ENCODE measurements at regions not wholly inside any gene's neighbourhood (a gene's known extent, or its start where the extent isn't known, plus 50 kb on each side); places are given as distances from the start of the nearest gene placed in this dataset.

DNA sequence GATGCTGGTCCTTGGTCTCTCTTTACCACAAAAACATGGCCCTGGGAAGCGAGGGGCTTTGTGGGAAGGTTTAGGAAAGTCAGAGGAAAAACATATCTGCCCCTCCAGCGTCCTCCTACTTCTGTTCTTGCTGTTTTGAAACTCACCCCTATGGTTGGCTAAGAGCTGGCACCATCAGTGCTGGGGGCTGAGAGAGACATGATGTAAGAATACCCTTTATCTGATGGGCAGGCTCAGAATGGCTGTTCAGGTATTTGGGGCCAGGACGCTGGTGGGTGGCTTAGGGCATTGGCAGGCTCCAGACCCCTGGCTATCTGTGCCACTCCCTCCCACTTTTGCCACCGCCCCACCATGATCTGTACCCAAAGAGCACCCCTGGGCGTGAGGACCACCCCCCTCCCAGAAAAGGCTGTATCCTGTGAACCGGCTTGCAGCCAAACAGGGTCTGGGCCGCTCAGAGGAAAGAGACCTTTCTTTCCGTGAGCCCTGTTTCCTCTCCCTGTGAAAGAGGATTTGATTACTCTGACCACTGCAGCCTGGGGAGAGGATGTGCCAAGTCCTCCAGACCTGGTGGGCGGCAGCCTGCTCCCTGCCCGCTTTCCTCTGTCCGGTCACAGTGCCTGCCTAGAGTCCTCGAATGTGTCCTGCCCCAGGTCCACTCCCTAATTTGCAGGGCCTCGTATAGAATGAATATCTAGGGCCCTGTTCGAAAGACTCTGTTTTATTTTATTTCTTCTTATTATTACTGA is 61.3 kb upstream of the SLC6A6 start:
- Histone ChIP-seq H3K27me3 (no peaks in the 10 kb centered on the region), H3K4me1 (peaks cover 0 to 10% of the 10 kb centered on the region in 2 donors), H3K9me3 (no peaks in the 10 kb centered on the region), H3K4me3 (no peak overlapping the region), H3K27ac (peak overlapping the region; percentile 6 to 52), H3K36me3 (no peaks in the 10 kb centered on the region)
- TF ChIP-seq POLR2A (IDR thresholded peaks at IDR 0.05) (no peak), POLR2AphosphoS5 (IDR thresholded peaks at IDR 0.05) (no peak)
- TF ChIP-seq, protein P1, sequence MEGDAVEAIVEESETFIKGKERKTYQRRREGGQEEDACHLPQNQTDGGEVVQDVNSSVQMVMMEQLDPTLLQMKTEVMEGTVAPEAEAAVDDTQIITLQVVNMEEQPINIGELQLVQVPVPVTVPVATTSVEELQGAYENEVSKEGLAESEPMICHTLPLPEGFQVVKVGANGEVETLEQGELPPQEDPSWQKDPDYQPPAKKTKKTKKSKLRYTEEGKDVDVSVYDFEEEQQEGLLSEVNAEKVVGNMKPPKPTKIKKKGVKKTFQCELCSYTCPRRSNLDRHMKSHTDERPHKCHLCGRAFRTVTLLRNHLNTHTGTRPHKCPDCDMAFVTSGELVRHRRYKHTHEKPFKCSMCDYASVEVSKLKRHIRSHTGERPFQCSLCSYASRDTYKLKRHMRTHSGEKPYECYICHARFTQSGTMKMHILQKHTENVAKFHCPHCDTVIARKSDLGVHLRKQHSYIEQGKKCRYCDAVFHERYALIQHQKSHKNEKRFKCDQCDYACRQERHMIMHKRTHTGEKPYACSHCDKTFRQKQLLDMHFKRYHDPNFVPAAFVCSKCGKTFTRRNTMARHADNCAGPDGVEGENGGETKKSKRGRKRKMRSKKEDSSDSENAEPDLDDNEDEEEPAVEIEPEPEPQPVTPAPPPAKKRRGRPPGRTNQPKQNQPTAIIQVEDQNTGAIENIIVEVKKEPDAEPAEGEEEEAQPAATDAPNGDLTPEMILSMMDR (IDR thresholded peaks at IDR 0.05) = no peak
- DNase-seq (ENCODE audit: low spot score in 2 of 2) = peak in 1 of 2 donors; percentile 63
- intact Hi-C loops (cut with DNase I; ENCODE audit: low total_unique reads) = no loop called here

DNA sequence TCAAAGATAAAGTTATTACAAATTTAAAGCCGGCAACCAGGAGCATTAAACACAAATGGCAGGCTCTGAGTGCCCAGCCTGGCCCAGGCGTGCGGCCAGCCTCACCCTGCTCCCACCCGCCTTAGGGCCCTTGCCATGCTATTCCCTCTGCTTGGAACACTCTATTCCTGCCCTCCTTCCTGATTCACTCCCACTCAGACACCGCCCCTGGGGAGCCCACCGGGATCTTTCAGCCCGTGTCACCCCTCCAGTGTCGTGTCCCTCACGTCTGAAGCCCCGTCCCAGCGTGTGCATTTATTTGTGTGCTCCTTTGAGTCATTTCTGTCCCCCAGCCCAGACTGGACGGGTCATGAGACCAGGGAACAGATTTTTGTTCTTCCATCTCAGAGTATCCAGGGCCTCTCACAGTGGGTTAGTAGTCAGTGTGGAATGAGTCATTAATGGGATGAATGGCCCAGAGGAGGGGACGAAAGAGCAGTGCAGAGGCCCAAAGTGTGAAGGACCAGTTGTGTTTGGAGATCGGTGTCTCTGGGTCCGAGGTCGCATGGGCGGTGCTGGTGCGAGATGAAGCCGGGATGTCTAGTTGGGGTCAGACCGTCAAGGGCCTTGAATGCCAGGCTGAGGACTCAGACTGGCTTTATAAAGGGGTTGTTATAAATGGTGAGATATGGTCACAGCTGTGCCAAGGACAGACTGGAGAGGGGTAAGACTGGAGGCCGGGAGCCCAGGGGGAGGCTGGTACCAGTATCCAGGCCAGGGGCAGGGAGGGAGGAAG is 58.9 kb upstream of the SLC6A6 start:
- Histone ChIP-seq H3K4me1 (no peaks in the 10 kb centered on the region), H3K9me3 (no peaks in the 10 kb centered on the region), H3K36me3 (no peaks in the 10 kb centered on the region), H3K27ac (no peak overlapping the region), H3K27me3 (no peaks in the 10 kb centered on the region), H3K4me3 (no peak overlapping the region)
- no peak for TF ChIP-seq POLR2AphosphoS5 (IDR thresholded peaks at IDR 0.05)
- TF ChIP-seq POLR2A (IDR thresholded peaks at IDR 0.05) = no peak
- TF ChIP-seq, protein P1 (IDR thresholded peaks at IDR 0.05) = no peak
- DNase-seq (ENCODE audit: low spot score in 2 of 2) = no peak
- intact Hi-C loops (cut with DNase I; ENCODE audit: low total_unique reads) = no loop called here

DNA sequence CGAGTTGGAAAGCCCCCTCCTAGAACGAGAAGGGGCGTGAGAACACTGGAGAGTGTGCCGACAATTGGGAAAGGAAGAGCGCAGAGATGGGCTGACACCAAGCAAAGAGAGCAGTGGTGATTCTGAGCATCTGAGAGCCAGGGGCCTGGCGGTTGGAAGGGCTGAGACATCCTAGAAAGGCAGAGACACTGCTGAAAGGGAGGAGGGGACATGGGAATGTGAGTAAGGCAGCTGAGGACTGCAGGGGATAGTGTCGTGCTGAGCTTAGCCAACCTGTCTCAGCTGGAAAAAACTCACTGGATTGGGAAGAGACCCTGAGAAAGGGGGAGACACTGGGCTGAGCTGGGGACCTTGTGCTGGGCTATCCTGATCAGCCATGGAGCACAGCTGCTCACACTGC is 58.1 kb upstream of the SLC6A6 start:
- Histone ChIP-seq H3K9me3 (no peaks in the 10 kb centered on the region), H3K4me3 (no peak overlapping the region), H3K27me3 (no peaks in the 10 kb centered on the region), H3K27ac (no peak overlapping the region), H3K4me1 (no peaks in the 10 kb centered on the region), H3K36me3 (no peaks in the 10 kb centered on the region)
- intact Hi-C loops (cut with DNase I; ENCODE audit: low total_unique reads) = no loop called here
- no peak for DNase-seq (ENCODE audit: low spot score in 2 of 2)
- TF ChIP-seq POLR2A (IDR thresholded peaks at IDR 0.05) (no peak), POLR2AphosphoS5 (IDR thresholded peaks at IDR 0.05) (no peak)
- TF ChIP-seq, protein P1 (IDR thresholded peaks at IDR 0.05) = no peak

DNA sequence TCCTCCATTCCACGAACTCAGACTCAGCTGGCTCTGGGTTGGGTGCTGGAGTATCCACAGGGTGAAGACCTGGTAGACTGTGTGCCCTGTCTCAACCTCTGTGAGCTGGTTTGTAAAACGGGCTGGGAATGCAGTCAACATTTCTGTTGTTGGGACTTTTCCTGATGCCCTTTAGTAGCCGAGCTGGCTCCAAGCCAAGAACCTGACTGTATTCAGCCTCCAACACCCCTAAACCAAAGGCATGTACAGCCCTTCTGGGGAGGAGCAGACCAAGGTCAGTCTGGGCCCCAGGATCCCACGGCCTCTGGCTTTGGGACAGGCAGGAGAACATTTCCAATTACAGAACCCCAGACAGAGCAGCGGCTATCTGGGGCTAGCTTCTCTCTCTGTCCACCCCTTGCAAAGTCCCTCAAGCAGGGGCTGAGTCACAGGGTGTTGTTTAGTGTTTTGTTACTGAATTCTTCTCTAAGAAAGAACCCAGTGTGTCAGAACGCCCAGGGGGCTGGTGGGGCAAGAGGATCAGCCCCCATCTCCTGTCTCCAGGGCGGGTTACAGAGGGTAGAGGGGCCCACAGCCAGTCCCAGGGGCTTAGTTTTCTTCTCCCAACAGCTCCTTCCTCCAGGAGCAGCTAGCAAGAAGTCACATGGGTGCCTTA is 56.8 kb upstream of the SLC6A6 start:
- intact Hi-C loops (cut with DNase I; ENCODE audit: low total_unique reads) = no loop called here

More for the DNA sequence above, 56.8 kb upstream of the SLC6A6 start:
- H3K27me3 ChIP-seq = no peaks in the 10 kb centered on the region
- H3K27ac ChIP-seq = no peak overlapping the region
- no peak overlapping the region for H3K4me3 ChIP-seq
- H3K9me3 ChIP-seq = no peaks in the 10 kb centered on the region
- H3K36me3 ChIP-seq = no peaks in the 10 kb centered on the region
- DNase-seq (ENCODE audit: low spot score in 2 of 2) = no peak
- TF ChIP-seq POLR2AphosphoS5 (IDR thresholded peaks at IDR 0.05) = no peak
- no peak for TF ChIP-seq POLR2A (IDR thresholded peaks at IDR 0.05)
- TF ChIP-seq, protein P1 (IDR thresholded peaks at IDR 0.05) = no peak
- no peaks in the 10 kb centered on the region for H3K4me1 ChIP-seq

Measured in breast epithelium (tissue), 4 donors.